ENCODE measurements at regions not wholly inside any gene's neighbourhood (a gene's known extent, or its start where the extent isn't known, plus 50 kb on each side); places are given as distances from the start of the nearest gene placed in this dataset.

DNA sequence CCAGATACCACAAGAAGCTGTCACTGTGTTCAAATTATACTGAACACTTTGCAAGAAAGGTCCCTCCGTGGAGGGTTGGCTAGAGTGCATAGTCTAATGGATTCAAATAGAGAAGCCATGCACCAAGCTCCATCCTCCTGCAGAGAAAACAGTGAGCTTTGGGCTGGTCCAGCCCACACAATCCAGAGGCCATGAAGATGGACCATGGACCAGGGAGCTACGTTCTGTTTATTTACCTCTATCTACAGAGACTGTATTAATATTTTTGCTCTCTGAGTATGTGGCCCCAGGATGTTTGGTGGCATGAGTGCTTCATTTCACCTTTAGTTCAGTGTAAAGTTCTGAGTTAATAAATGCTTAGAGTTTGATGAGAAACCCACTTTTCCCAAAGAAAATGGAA, 114.8 kb upstream of the PJA2 start:
- Mint-ChIP-seq H3K4me3 (ENCODE audit: unreplicated experiment) (no peak overlapping the region), H3K27me3 (ENCODE audit: low read depth) (no peaks in the 10 kb centered on the region), H3K4me1 (ENCODE audit: low read depth) (no peaks in the 10 kb centered on the region), H3K27ac (ENCODE audit: unreplicated experiment) (no peak overlapping the region), H3K9me3 (ENCODE audit: low read depth) (peaks cover 7% of the 10 kb centered on the region), H3K36me3 (ENCODE audit: low read depth) (no peaks in the 10 kb centered on the region)
- DNase-seq (ENCODE audit: low spot score), result no peak
- TF ChIP-seq, protein P1, sequence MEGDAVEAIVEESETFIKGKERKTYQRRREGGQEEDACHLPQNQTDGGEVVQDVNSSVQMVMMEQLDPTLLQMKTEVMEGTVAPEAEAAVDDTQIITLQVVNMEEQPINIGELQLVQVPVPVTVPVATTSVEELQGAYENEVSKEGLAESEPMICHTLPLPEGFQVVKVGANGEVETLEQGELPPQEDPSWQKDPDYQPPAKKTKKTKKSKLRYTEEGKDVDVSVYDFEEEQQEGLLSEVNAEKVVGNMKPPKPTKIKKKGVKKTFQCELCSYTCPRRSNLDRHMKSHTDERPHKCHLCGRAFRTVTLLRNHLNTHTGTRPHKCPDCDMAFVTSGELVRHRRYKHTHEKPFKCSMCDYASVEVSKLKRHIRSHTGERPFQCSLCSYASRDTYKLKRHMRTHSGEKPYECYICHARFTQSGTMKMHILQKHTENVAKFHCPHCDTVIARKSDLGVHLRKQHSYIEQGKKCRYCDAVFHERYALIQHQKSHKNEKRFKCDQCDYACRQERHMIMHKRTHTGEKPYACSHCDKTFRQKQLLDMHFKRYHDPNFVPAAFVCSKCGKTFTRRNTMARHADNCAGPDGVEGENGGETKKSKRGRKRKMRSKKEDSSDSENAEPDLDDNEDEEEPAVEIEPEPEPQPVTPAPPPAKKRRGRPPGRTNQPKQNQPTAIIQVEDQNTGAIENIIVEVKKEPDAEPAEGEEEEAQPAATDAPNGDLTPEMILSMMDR (IDR thresholded peaks at IDR 0.05), result no peak

DNA sequence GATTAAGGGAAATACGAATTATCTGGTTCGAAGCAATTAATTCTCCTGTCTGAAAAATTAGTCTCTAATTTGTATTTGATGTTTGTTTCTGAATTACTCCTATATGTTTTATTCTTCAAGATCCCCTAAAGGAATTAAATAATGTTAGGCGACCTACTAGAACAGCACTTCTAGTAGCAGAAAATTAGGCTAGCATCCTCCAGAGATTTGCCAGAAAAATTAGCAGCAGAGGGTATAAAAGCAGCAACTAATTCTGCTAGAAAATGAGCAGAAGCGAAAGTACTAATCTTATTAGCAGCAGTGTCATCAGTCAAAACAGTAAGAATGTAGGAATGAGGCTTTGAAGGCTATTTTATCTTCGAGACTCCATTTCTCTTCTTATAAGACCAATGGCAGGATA, 114.3 kb upstream of the PJA2 start:
- no peaks in the 10 kb centered on the region for H3K4me1 Mint-ChIP-seq (ENCODE audit: low read depth)
- TF ChIP-seq, protein P1 (IDR thresholded peaks at IDR 0.05), result no peak
- H3K27ac Mint-ChIP-seq (ENCODE audit: unreplicated experiment), result no peak overlapping the region
- no peak for DNase-seq (ENCODE audit: low spot score)
- H3K9me3 Mint-ChIP-seq (ENCODE audit: low read depth), result peaks cover 7% of the 10 kb centered on the region
- H3K36me3 Mint-ChIP-seq (ENCODE audit: low read depth), result no peaks in the 10 kb centered on the region
- no peaks in the 10 kb centered on the region for H3K27me3 Mint-ChIP-seq (ENCODE audit: low read depth)
- H3K4me3 Mint-ChIP-seq (ENCODE audit: unreplicated experiment), result no peak overlapping the region

DNA sequence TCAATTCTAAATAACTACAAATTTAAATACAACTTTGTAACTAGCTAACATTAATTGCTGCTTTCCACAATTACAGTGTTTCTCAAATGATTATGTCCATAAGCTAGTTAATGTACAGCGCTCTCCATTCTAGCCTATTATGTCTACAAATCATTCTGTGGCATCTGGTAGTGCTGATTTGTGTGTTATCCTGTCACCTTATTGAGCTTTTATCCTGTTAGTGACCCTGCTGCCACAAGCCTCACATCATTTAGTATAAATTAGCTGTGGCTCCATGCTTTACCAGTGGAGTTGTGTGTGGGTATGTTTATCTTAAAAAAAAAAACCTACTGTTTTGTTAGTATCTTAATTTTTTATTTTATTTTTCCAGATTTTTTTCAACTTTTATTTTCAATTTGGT, 112.6 kb upstream of the PJA2 start:
- Mint-ChIP-seq H3K9me3 (ENCODE audit: low read depth) (peaks cover 7% of the 10 kb centered on the region), H3K36me3 (ENCODE audit: low read depth) (no peaks in the 10 kb centered on the region), H3K4me1 (ENCODE audit: low read depth) (no peaks in the 10 kb centered on the region), H3K27ac (ENCODE audit: unreplicated experiment) (no peak overlapping the region), H3K27me3 (ENCODE audit: low read depth) (no peaks in the 10 kb centered on the region), H3K4me3 (ENCODE audit: unreplicated experiment) (no peak overlapping the region)
- TF ChIP-seq, protein P1 (IDR thresholded peaks at IDR 0.05), result no peak
- no peak for DNase-seq (ENCODE audit: low spot score)

DNA sequence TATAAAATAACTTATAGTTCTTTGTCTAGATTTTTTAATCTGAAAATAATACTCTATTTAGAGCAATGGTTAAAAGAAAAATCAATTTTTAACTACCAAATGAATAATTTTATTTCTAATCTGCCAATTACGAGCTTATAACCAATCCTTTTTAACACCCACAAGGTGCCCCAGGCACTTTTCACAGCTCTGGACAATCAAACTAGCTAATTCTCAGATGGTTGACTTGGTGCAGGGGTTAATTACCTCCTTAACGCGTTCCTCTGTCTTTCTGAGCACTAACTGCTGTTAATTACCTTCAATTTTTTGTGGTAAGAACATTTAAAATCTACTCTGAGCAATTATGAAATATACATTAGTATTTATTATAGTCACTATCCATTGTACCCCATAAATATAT, 109.6 kb upstream of the PJA2 start:
- no peak overlapping the region for H3K4me3 Mint-ChIP-seq (ENCODE audit: unreplicated experiment)
- peaks cover 7% of the 10 kb centered on the region for H3K9me3 Mint-ChIP-seq (ENCODE audit: low read depth)
- H3K4me1 Mint-ChIP-seq (ENCODE audit: low read depth), result peaks cover 7% of the 10 kb centered on the region
- no peak for DNase-seq (ENCODE audit: low spot score)
- no peak overlapping the region for H3K27ac Mint-ChIP-seq (ENCODE audit: unreplicated experiment)
- TF ChIP-seq, protein P1 (IDR thresholded peaks at IDR 0.05), result no peak
- no peaks in the 10 kb centered on the region for H3K27me3 Mint-ChIP-seq (ENCODE audit: low read depth)
- H3K36me3 Mint-ChIP-seq (ENCODE audit: low read depth), result no peaks in the 10 kb centered on the region

DNA sequence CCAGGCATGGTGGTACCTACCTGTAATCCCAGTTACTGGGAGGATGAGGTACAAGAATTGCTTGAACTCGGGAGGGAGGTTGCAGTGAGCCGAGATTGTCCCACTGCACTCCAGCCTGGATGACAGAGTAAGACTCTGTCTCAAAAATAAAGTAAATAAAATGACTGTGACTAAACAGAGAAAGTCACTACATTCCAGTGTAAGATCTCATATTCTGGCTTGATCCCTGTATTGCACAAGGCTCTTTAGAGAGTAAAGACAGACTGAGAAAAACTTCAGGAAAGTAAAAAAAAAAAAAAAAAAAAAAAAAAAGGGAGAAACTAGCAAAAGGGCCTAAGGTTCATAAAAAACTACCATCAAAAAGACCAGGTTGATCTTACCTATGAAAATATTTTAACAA, 106.6 kb upstream of the PJA2 start:
- Mint-ChIP-seq H3K4me3 (ENCODE audit: unreplicated experiment) (peak overlapping the region; percentile 1), H3K36me3 (ENCODE audit: low read depth) (no peaks in the 10 kb centered on the region), H3K27me3 (ENCODE audit: low read depth) (no peaks in the 10 kb centered on the region), H3K27ac (ENCODE audit: unreplicated experiment) (no peak overlapping the region), H3K4me1 (ENCODE audit: low read depth) (peaks cover 7% of the 10 kb centered on the region), H3K9me3 (ENCODE audit: low read depth) (peaks cover 6% of the 10 kb centered on the region)
- TF ChIP-seq, protein P1 (IDR thresholded peaks at IDR 0.05), result no peak
- no peak for DNase-seq (ENCODE audit: low spot score)

Data from chondrocyte (in vitro differentiated cells).